ENCODE measurements at regions not wholly inside any gene's neighbourhood (a gene's known extent, or its start where the extent isn't known, plus 50 kb on each side); places are given as distances from the start of the nearest gene placed in this dataset.

DNA sequence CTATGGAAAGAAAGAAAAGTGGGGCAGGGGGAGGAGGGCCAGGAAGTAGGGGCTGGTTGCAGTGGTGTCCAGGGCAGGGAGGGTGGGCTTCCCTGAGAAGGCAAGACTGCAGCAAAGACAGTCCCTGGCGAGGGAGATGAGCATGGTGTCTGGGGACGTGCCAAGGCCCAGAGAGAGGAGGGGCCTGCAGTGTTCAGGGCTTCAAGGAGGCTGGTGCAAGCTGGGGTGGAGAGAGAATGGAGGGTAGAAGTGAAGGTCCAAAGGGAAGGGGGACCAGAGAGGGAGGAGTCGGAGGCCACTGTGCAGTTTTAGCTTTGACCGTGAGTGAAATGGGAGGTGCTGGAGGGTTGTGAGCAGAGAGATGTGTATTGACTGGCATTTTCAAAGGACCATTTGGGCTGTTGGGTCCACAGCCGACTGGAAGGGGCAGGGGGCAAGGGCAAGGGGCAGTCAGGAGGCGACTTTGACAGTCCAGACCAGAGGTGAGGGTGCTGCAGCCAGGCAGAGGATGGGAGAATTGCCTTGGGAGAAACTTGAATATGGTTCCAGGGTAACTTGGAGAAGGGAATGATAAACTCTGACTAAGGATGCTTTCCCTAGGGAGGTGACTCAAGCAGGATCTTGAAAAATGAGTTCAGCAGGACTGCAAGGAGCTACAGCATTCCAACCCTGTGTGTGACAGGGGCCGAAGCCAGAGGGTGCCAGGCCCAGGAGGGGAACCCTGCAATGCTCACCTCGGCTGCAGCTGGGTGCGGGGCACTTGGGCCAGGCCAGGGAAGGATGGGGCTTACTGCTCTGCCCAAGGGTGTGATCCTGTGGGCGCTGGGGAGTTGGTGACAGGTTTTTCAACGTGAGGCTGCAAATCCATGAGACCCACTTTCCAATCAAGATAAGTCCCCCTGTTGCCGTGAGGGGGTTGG, 177.1 kb upstream of the HAAO start:
- TF ChIP-seq, protein P1, sequence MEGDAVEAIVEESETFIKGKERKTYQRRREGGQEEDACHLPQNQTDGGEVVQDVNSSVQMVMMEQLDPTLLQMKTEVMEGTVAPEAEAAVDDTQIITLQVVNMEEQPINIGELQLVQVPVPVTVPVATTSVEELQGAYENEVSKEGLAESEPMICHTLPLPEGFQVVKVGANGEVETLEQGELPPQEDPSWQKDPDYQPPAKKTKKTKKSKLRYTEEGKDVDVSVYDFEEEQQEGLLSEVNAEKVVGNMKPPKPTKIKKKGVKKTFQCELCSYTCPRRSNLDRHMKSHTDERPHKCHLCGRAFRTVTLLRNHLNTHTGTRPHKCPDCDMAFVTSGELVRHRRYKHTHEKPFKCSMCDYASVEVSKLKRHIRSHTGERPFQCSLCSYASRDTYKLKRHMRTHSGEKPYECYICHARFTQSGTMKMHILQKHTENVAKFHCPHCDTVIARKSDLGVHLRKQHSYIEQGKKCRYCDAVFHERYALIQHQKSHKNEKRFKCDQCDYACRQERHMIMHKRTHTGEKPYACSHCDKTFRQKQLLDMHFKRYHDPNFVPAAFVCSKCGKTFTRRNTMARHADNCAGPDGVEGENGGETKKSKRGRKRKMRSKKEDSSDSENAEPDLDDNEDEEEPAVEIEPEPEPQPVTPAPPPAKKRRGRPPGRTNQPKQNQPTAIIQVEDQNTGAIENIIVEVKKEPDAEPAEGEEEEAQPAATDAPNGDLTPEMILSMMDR (conservative IDR thresholded peaks at IDR 0.05 in 1 of 2, IDR thresholded peaks at IDR 0.05 in 1 of 2; ENCODE audit: low read depth in 1 of 2, low read length in 2 of 2): no peak
- TF ChIP-seq EZH2 (IDR thresholded peaks at IDR 0.05; ENCODE audit: low read length, missing control alignments): no peak

Measured in fibroblast of lung (primary cell).